Stimulated activated CD4-positive, alpha-beta T cell treated with anti-CD3 and anti-CD28 coated beads, Interleukin-1b, Interleukin-23, amount 100 ng/mL, for 48 hours (primary cell): ENCODE measurements at regions not wholly inside any gene's neighbourhood (a gene's known extent, or its start where the extent isn't known, plus 50 kb on each side); places are given as distances from the start of the nearest gene placed in this dataset.
"Not testable (repeated sequence)": the region's sequence is repeated elsewhere in the genome, so short reads cannot be mapped to it uniquely, and the experiment has no call there.

ENCODE experiments used
- DNase-seq: peaks from one replicate; pipeline ENCODE4 v3.0.0-alpha.2; 2020

DNA sequence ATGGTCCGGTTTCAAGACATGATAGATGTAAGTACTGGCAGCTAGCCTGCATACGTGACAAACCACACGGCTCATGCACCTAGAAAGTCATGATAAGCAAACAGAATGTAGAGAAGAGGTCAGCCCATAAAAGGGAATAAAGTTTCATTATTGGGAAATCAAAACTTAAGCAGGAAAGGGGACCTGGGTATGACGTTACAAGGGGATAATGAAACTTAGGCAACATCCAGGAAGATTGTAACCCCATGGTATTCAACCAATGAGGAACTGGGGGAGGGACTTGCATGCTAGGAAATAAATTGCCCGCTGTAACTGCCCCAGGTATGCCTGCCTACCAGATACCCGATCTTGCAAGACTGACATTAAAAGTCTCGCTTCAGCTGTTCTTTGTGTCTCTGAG lies 1679.0 kb downstream of the SUCLG1 start:
- DNase-seq = no peak

DNA sequence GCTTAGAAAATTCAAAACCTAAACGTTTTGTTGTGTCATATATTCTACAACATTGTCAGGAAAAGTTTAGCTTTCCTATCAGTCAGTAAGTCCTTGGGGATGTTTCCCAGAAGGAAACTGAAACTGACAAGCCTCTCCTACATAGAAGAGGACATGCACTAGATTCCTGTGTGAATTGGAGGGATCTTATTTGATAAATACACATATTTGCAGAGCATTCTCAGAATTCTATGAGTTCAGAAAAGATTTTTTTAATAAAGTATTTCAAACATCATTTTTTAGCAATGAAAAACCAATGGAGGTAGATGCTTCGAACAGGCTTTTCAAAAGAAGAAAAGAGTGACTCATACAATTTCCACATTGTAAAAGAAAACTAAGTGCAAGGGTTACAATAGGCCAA lies 1706.7 kb downstream of the SUCLG1 start:
- no peak for DNase-seq

GRCh38 chr2:82748653-82749052 lies 1710.4 kb downstream of the SUCLG1 start:
- no peak for DNase-seq

DNA sequence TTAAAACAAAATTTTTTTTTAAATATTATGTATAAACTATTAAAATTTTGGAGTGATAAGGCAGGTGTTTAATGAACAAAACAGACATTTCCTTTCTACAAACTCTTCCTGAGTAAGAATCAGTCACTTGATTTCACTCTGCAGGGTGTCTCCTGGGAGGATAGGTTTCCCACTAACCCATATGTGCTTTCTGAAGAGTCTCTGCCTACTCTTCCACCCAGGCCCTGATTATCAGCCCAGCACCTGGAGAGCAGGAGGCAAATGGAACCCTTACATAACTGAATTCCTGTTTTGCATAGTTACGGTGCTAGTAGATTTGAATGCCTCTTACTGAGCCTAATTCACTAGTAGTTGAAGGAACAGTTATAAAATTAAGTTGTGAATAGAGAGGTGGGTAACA lies 1718.6 kb downstream of the SUCLG1 start:
- DNase-seq = no peak

DNA sequence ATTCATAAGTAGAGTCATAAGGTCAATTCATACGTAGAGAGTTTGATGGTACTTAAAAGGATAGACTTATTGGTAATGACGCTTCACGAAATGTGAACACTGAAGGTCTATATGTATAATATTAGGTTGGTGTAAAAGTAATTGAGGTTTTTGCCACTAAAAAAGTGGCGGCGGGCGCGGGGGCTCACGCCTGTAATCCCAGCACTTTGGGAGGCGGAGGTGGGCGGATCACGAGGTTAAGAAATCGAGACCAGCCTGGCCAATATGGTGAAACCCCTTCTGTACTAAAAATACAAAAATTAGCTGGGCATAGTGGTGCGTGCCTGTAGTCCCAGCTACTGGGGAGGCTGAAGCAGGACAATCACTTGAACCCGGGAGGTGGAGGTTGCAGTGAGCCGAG lies 1721.1 kb downstream of the SUCLG1 start:
- not testable (repeated sequence) for DNase-seq

DNA sequence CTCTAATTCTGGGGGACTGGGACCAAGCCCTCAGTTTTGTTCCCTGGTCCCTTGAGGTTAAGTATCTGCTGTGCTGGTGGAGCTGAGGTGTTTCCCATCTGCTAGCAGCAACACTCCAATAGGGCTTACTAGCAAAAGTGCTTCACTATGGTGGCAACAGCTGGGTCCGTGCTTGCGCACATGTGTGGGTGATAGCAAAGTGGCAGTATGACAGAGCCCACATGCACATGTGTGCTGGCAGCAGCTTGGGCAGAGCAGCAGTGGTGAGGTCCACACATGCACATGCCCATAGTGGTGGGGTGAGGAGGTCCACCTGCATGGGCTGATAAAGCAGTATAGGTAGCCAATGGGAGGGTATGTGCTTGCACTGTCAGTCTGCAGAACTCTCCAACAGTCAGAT lies 1723.7 kb downstream of the SUCLG1 start:
- DNase-seq = no peak

- DNase-seq = no peak
Observed at GRCh38 chr2:82731824-82732223, 1727.3 kb downstream of the SUCLG1 start.

DNA sequence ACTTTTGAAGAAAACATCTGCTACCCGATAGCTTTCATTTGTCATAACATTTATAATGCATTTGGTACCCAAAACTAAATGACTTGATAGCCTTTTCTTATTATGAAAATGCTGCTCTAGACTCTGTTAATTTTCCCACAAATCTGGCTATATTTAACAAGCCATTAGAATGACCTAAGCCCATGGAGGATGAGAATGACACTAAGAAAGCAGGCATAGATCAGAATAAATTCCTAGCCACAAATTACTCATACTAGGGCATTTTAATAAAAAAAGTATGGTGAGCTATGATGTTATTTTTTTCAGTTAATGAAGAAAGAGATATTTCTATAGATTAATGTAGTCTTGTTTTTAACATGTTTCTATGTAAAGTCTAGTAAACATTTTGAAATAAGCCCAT lies 1728.3 kb downstream of the SUCLG1 start:
- no peak for DNase-seq

DNA sequence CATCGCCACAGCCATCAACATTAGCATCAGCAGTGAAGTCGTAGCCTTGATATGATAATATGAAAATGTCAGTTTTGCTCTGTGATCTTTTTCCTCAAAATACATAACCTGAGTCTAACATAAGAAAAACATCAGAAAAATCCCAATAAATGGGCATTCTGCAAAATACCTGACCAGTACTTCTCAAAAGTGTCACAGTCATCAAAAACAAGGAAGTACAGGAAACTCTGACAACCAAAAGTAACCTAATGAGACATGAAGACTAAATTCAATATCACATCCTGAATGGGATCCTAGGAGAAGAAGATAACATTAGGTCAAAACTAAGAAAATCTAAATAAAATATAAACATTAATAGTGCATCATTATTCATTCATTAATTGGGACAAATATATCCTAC lies 1731.0 kb downstream of the SUCLG1 start:
- DNase-seq = no peak

- DNase-seq = no peak
Observed at GRCh38 chr2:82708681-82709080, 1750.4 kb downstream of the SUCLG1 start.

DNA sequence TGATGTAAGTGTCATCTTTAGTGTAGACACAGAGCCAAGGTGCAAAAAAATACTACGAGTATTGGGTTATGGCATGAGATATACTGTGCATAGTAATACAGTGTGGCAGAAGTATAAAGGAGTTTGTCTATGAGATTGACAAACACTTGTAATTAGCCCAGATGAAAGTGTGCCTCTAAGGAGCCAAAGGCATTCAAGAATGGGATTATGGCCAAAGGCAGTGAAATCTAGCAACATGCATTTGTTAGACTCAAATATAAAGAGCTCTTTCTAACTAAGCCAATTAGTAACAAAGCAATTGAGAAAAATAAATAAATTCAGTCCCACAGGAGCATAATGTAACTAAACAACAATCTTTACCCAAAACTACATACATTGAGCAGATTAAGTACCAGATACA lies 1761.8 kb downstream of the SUCLG1 start:
- no peak for DNase-seq

DNA sequence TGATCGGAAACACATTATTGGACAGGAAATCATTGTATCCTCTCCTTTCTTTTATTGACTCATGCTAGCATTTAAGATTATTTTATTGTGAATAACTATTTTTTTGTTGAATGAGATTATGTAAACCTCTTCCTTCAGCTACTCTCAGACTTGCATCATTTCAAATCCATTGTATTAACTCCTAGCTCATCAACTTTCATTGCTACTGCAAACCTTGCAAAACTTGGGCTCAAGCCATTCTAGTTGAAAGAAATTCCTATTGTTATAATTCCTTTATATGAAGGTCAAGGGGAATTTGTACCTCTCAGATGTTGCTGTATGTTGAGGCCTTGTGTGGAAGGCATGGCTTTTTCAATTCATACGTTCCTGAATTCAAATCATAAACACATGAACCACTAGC lies 1764.6 kb downstream of the SUCLG1 start:
- no peak for DNase-seq

GRCh38 chr2:82690757-82691411 lies 1768.2 kb downstream of the SUCLG1 start:
- no peak for DNase-seq

- no peak for DNase-seq
Observed at GRCh38 chr2:82675186-82675585, 1783.9 kb downstream of the SUCLG1 start.

DNA sequence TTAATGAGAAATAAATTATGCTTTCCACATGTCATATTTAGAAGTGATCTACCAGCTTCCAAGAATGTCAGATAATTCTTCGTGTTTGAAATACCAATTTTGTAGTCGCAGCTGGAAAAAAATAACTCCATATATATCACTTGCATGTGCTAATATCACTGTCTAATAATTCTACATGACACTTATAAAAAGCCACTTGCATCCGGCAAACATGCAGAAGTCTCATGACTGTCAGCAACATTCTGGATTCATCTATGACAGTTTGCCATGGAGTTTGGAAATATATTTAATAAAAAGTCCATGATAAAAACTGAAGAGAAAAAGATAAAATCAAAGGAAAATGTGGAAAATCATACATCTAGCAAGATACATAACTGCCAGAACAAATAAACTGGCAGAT lies 1784.4 kb downstream of the SUCLG1 start:
- DNase-seq = no peak

DNA sequence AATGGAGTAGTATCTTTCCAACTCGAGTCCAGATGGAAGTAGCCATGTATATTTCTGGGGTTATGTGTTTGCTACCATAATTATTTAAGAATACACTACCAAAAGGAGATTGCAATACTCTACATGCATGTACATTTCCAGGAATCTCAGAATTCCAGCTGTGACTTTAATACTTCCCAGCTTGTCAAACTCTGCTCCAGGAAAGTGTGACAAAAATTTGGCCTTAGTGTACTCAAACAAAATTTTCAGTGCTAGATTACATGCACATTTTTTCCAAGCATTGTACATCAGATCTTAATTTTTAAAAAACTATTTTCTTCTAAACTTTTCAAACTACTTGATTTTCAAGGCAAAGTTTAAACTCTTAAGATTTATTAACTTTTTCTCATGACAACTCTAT lies 1791.6 kb downstream of the SUCLG1 start:
- DNase-seq = no peak

DNA sequence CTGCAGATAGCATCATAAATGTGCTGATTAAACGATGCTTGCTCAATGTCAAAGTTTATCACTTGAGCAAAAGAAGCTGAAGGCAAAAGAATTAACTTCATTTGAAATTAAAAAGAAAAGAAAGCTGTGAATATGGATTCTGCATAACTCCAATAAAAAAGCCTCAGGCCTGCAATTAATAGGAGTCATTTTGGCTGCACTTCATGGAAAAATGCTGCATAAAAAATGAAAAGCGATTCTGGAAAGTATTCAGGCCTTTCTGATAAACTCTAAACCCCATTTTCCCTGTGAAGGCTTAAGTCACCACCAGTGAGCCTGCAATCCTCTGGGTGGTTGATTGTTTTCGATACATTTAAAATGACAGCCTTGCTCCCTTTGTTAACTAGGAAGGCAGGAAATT lies 1793.4 kb downstream of the SUCLG1 start:
- no peak for DNase-seq

DNA sequence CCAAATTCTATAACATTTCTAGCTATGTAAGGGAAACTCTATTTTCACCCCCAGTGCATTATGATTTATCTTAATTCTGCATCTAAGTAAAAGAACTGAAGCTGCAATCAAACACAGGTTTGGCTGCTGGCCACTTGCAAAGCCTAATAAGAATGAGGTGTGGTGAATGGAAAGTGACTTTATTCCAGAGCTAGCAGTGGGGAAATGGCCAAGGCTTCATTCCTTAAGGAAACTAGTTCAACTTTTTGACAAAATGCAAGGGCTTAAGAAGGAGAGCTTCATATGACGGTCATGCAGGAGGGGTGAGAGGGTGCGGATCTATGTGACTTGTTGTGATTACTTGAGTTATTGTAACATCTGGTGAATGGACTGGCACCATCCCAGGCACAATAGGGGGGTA lies 1802.0 kb downstream of the SUCLG1 start:
- no peak for DNase-seq

DNA sequence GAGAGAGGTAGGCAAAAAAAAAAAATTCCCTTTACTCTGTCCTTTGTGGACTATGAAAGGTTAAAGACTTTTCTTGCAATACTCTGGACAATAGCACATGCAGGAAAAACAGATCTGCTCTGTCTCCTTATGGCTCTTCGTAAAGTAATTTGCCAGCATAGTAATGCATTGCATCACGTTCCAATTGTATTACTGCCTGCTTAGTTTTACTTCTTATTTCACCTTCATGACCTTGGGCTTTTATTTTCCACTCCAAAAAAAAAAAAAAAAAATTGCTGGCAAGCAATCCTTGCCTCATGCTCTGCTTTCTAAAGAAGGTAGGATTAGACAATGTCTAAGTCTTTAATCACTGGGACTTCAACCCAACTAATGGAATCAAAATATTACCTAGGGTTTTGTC lies 1802.7 kb downstream of the SUCLG1 start:
- DNase-seq = no peak

GRCh38 chr2:82652117-82652516 lies 1807.0 kb downstream of the SUCLG1 start:
- DNase-seq = no peak

DNA sequence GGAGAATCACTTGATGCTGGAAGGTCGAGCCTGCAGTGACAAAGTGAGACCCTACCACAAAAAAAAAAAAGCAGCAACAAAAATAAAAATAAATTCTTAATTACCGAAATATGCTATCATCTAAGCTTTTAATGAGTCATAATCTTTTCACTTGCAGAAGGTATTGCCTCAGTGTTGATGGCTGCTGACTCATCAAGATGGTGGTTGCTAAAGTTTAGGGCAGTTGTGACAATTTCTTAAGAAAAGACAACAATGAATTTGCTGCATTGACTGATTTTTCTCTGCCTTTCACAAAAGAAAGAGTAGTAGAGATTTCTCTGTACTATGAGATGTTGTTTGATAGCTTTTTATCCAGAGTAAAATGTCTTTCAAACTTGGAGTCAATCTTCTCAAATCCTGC lies 1809.0 kb downstream of the SUCLG1 start:
- no peak for DNase-seq

- DNase-seq = no peak
Observed at GRCh38 chr2:82641598-82642180, 1817.4 kb downstream of the SUCLG1 start.

DNA sequence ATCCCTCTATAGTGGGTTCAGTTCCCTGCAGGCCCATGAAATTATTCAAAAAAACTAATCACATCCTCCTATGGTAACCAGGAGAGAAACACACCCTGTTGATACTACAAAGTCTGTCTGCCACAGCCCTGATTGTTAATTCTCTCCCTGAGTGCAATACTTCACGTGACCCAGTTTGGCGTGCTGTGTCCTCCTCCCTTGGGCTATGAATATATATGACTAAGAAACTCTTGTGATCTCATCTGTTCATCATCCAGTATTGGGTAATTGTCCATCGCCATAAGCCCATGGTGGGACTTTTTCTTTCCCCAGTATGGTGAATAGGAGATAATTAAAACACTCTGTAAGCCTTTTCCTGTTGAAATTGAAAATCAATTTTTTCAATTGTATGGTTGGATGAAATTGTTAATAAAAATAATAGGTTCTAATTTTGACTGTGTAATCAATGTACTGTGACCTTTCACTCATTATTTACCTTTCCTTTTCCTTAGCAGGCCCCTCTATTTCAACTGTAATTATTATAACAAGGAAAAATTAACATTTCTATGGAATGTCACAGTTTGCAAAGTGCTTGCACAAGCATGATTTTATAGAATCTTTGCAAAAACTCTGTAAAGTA lies 1822.6 kb downstream of the SUCLG1 start:
- no peak for DNase-seq

GRCh38 chr2:82599021-82599420 lies 1860.1 kb downstream of the SUCLG1 start:
- no peak for DNase-seq

DNA sequence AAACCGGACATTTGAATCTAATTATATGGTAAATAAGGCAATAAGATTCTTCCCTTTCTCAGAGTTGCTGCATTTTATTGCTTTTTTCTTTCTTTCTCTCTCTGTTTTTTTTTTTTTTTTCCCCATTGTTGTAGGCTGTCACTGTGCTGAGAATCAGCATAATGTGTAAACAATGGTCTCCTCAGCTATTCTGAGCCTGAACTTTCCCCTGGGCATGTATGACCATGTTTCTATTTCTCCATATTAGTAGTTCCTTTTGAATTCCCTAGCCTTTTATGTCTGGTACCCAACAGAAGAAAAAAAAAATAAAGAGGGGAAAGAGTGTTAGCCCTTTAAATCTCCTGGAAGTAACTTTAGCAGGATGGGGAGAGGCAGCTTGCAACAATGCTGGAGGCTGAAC lies 1862.5 kb downstream of the SUCLG1 start:
- no peak for DNase-seq
